ENCODE measurements at regions not wholly inside any gene's neighbourhood (a gene's known extent, or its start where the extent isn't known, plus 50 kb on each side); places are given as distances from the start of the nearest gene placed in this dataset.

GRCh38 chr2:36002941-36003340 is 352.6 kb upstream of the CRIM1 start:
- no peak for TF ChIP-seq BCLAF1 (IDR thresholded peaks at IDR 0.05)
- TF ChIP-seq MEF2A (IDR thresholded peaks at IDR 0.05; ENCODE audit: insufficient read depth, low read depth, low read length), result no peak
- no peak for TF ChIP-seq IKZF1 (conservative IDR thresholded peaks at IDR 0.05)
- TF ChIP-seq NRF1 (conservative IDR thresholded peaks at IDR 0.05; ENCODE audit: low read depth, low read length), result no peak
- no peak for TF ChIP-seq ZSCAN29 (IDR thresholded peaks at IDR 0.05)
- TF ChIP-seq ZNF274 (IDR thresholded peaks at IDR 0.05; ENCODE audit: insufficient read depth, insufficient read length), result no peak
- TF ChIP-seq BMI1 (IDR thresholded peaks at IDR 0.05; ENCODE audit: borderline replicate concordance), result no peak
- no peak for TF ChIP-seq NFIC (IDR thresholded peaks at IDR 0.05; ENCODE audit: low read depth, low read length)
- TF ChIP-seq TBL1XR1 (IDR thresholded peaks at IDR 0.05; ENCODE audit: low read depth, low read length), result no peak
- TF ChIP-seq YY1 (IDR thresholded peaks at IDR 0.05; ENCODE audit: low read depth, low read length), result no peak
- TF ChIP-seq CEBPZ (IDR thresholded peaks at IDR 0.05; ENCODE audit: low read depth, low read length), result no peak
- TF ChIP-seq SUPT20H (IDR thresholded peaks at IDR 0.05; ENCODE audit: borderline replicate concordance, control insufficient read depth, low read depth, low read length), result no peak
- TF ChIP-seq ETV6 (conservative IDR thresholded peaks at IDR 0.05 in 1 of 2, IDR thresholded peaks at IDR 0.05 in 1 of 2; ENCODE audit: borderline replicate concordance in 1 of 2, low read depth in 1 of 2), result no peak
- TF ChIP-seq NFYA (IDR thresholded peaks at IDR 0.05; ENCODE audit: borderline replicate concordance, low read depth, low read length), result no peak
- H3K4me3 ChIP-seq, result no peak overlapping the region
- no peaks in the 10 kb centered on the region for H3K9me3 ChIP-seq (replicated peaks; ENCODE audit: control insufficient read depth, insufficient read depth, low read length)
- intact Hi-C loops (cut with micrococcal nuclease; ENCODE audit: unreplicated experiment) (no loop called here), in situ Hi-C loops (cut with MboI) (no loop called here)
- H3K4me2 ChIP-seq (ENCODE audit: control insufficient read depth, insufficient read depth), result no peak overlapping the region
- H3K36me3 ChIP-seq (ENCODE audit: control insufficient read depth in 2 of 2, insufficient read depth in 2 of 2, low read length in 1 of 2), result no peaks in the 10 kb centered on the region
- FAIRE-seq, result no peak
- ATAC-seq, result no peak
- ChIA-PET RAD21 (ENCODE audit: unreplicated experiment) (no interaction called here), POLR2A (no interaction called here), SMC1A (ENCODE audit: uncharacterized antibody, unreplicated experiment) (interaction anchor here (0.8 to 1.1 kb wide), 3 partner anchors 13 to 38 kb away, joined by 3 read pairs; no protein-coding TSS in a partner anchor), CTCF (interaction anchor here (1.2 kb wide), 1 partner anchor 9 kb away, joined by 3 read pairs; no protein-coding TSS in a partner anchor)
- no peak overlapping the region for H3K9ac ChIP-seq (ENCODE audit: control insufficient read depth, insufficient read depth, low read length)
- H3K27me3 ChIP-seq (replicated peaks in 1 of 2; ENCODE audit: control insufficient read depth in 2 of 2, insufficient read depth in 2 of 2, low read length in 1 of 2), result no peaks in the 10 kb centered on the region
- no peak overlapping the region for H2AFZ ChIP-seq (ENCODE audit: control insufficient read depth, low read depth, low read length)
- BruUV-seq (replicated peaks), result no TSS peak
- 0% methylated on average over 1 of the region's 1 CpG for WGBS (ENCODE audit: insufficient coverage, insufficient replicate concordance, low lambda C conversion rate, missing lambda C conversion rate)
- no peaks in the 10 kb centered on the region for H4K20me1 ChIP-seq (ENCODE audit: control insufficient read depth, insufficient read depth)
- H3K79me2 ChIP-seq (ENCODE audit: control insufficient read depth, insufficient read depth, low read length), result no peaks in the 10 kb centered on the region
- no peak overlapping the region for H3K27ac ChIP-seq (ENCODE audit: control insufficient read depth, insufficient read depth)
- no peaks in the 10 kb centered on the region for H3K4me1 ChIP-seq (ENCODE audit: control insufficient read depth, insufficient read depth, low read length)
- no peak for DNase-seq (ENCODE audit: low read depth, low spot score)

Data from GM12878 (cell line).